Activated naive CD4-positive, alpha-beta T cell treated with anti-CD3 and anti-CD28 coated beads, Interleukin-2, amount 50 U/mL, for 24 hours (primary cell): ENCODE measurements at regions not wholly inside any gene's neighbourhood (a gene's known extent, or its start where the extent isn't known, plus 50 kb on each side); places are given as distances from the start of the nearest gene placed in this dataset.
"Not testable (repeated sequence)": the region's sequence is repeated elsewhere in the genome, so short reads cannot be mapped to it uniquely, and the experiment has no call there.

Experiments
- H3K27ac Mint-ChIP-seq: one replicate; pipeline ENCODE4 v1.8.0; 2021; ENCODE audit warnings: mild to moderate bottlenecking, mixed read lengths
- H3K27me3 Mint-ChIP-seq: one replicate; pipeline ENCODE4 v1.8.0; 2021; ENCODE audit warnings: mixed read lengths
- H3K36me3 Mint-ChIP-seq: one replicate; pipeline ENCODE4 v1.8.0; 2021; ENCODE audit warnings: mixed read lengths
- H3K4me1 Mint-ChIP-seq: one replicate; pipeline ENCODE4 v1.8.0; 2021; ENCODE audit warnings: mixed read lengths
- H3K4me3 Mint-ChIP-seq: one replicate; pipeline ENCODE4 v1.8.0; 2021; ENCODE audit warnings: mild to moderate bottlenecking, mixed read lengths
- H3K9me3 Mint-ChIP-seq: one replicate; pipeline ENCODE4 v1.8.0; 2021; ENCODE audit warnings: mixed read lengths

GRCh38 chr3:153911116-153911515 lies 210.1 kb upstream of the ARHGEF26 start:
- Mint-ChIP-seq H3K36me3 (no peaks in the 10 kb centered on the region), H3K27me3 (peaks cover 14% of the 10 kb centered on the region), H3K4me3 (no peak overlapping the region), H3K27ac (no peak overlapping the region), H3K9me3 (no peaks in the 10 kb centered on the region), H3K4me1 (no peaks in the 10 kb centered on the region)

GRCh38 chr3:153919773-153920172 lies 201.4 kb upstream of the ARHGEF26 start:
- Mint-ChIP-seq H3K36me3 (no peaks in the 10 kb centered on the region), H3K4me1 (no peaks in the 10 kb centered on the region), H3K9me3 (no peaks in the 10 kb centered on the region), H3K27ac (no peak overlapping the region), H3K4me3 (no peak overlapping the region), H3K27me3 (peaks cover 8% of the 10 kb centered on the region)

GRCh38 chr3:153921826-153922225 lies 199.4 kb upstream of the ARHGEF26 start:
- Mint-ChIP-seq H3K9me3 (no peaks in the 10 kb centered on the region), H3K36me3 (no peaks in the 10 kb centered on the region), H3K4me3 (no peak overlapping the region), H3K27me3 (peaks cover 2% of the 10 kb centered on the region), H3K27ac (no peak overlapping the region), H3K4me1 (no peaks in the 10 kb centered on the region)

- Mint-ChIP-seq H3K9me3 (no peaks in the 10 kb centered on the region), H3K4me1 (no peaks in the 10 kb centered on the region), H3K4me3 (no peak overlapping the region), H3K27ac (no peak overlapping the region), H3K36me3 (no peaks in the 10 kb centered on the region), H3K27me3 (peaks cover 6% of the 10 kb centered on the region)
Measured at GRCh38 chr3:153925841-153926514, 195.2 kb upstream of the ARHGEF26 start.

- H3K36me3 Mint-ChIP-seq = no peaks in the 10 kb centered on the region
- H3K27ac Mint-ChIP-seq = no peak overlapping the region
Measured at GRCh38 chr3:153927107-153927506, 194.1 kb upstream of the ARHGEF26 start.

GRCh38 chr3:153928851-153929250 lies 192.3 kb upstream of the ARHGEF26 start:
- no peaks in the 10 kb centered on the region for H3K9me3 Mint-ChIP-seq
- no peaks in the 10 kb centered on the region for H3K4me1 Mint-ChIP-seq
- peaks cover 9% of the 10 kb centered on the region for H3K27me3 Mint-ChIP-seq
- no peaks in the 10 kb centered on the region for H3K36me3 Mint-ChIP-seq
- no peak overlapping the region for H3K4me3 Mint-ChIP-seq
- H3K27ac Mint-ChIP-seq = no peak overlapping the region

More at GRCh38 chr3:153927107-153927506, 194.1 kb upstream of the ARHGEF26 start:
- Mint-ChIP-seq H3K4me1 (no peaks in the 10 kb centered on the region), H3K4me3 (no peak overlapping the region), H3K27me3 (peaks cover 7% of the 10 kb centered on the region), H3K9me3 (no peaks in the 10 kb centered on the region)

- not testable (repeated sequence) for H3K4me3 Mint-ChIP-seq, H3K36me3 Mint-ChIP-seq, H3K27ac Mint-ChIP-seq, H3K9me3 Mint-ChIP-seq, H3K27me3 Mint-ChIP-seq, H3K4me1 Mint-ChIP-seq
Measured at GRCh38 chr3:153933481-153933880, 187.7 kb upstream of the ARHGEF26 start.

- Mint-ChIP-seq H3K27ac (no peak overlapping the region), H3K4me3 (no peak overlapping the region), H3K36me3 (no peaks in the 10 kb centered on the region), H3K9me3 (peaks cover 8% of the 10 kb centered on the region), H3K4me1 (no peaks in the 10 kb centered on the region), H3K27me3 (peaks cover 9% of the 10 kb centered on the region)
Measured at GRCh38 chr3:153944084-153944483, 177.1 kb upstream of the ARHGEF26 start.

GRCh38 chr3:153951276-153951675 lies 169.9 kb upstream of the ARHGEF26 start:
- Mint-ChIP-seq H3K4me3 (no peak overlapping the region), H3K9me3 (peaks cover 6% of the 10 kb centered on the region), H3K27me3 (peaks cover 10% of the 10 kb centered on the region), H3K27ac (no peak overlapping the region), H3K4me1 (no peaks in the 10 kb centered on the region), H3K36me3 (no peaks in the 10 kb centered on the region)

- peaks cover 6% of the 10 kb centered on the region for H3K27me3 Mint-ChIP-seq
- H3K27ac Mint-ChIP-seq = no peak overlapping the region
- no peak overlapping the region for H3K4me3 Mint-ChIP-seq
- no peaks in the 10 kb centered on the region for H3K9me3 Mint-ChIP-seq
- H3K36me3 Mint-ChIP-seq = no peaks in the 10 kb centered on the region
- H3K4me1 Mint-ChIP-seq = no peaks in the 10 kb centered on the region
Measured at GRCh38 chr3:153952091-153952490, 169.1 kb upstream of the ARHGEF26 start.

- no peak overlapping the region for H3K27ac Mint-ChIP-seq
Measured at GRCh38 chr3:153956613-153957012, 164.6 kb upstream of the ARHGEF26 start.

GRCh38 chr3:153957421-153957820 lies 163.8 kb upstream of the ARHGEF26 start:
- H3K27me3 Mint-ChIP-seq = peaks cover 8% of the 10 kb centered on the region
- H3K4me1 Mint-ChIP-seq = no peaks in the 10 kb centered on the region
- no peaks in the 10 kb centered on the region for H3K36me3 Mint-ChIP-seq
- no peaks in the 10 kb centered on the region for H3K9me3 Mint-ChIP-seq
- H3K27ac Mint-ChIP-seq = no peak overlapping the region
- no peak overlapping the region for H3K4me3 Mint-ChIP-seq

More at GRCh38 chr3:153956613-153957012, 164.6 kb upstream of the ARHGEF26 start:
- H3K36me3 Mint-ChIP-seq = no peaks in the 10 kb centered on the region
- no peaks in the 10 kb centered on the region for H3K9me3 Mint-ChIP-seq
- H3K4me1 Mint-ChIP-seq = no peaks in the 10 kb centered on the region
- peaks cover 8% of the 10 kb centered on the region for H3K27me3 Mint-ChIP-seq
- no peak overlapping the region for H3K4me3 Mint-ChIP-seq

GRCh38 chr3:153958635-153959595 lies 162.3 kb upstream of the ARHGEF26 start:
- no peaks in the 10 kb centered on the region for H3K9me3 Mint-ChIP-seq
- H3K27ac Mint-ChIP-seq = no peak overlapping the region
- peaks cover 8% of the 10 kb centered on the region for H3K27me3 Mint-ChIP-seq
- H3K4me3 Mint-ChIP-seq = no peak overlapping the region
- no peaks in the 10 kb centered on the region for H3K36me3 Mint-ChIP-seq
- no peaks in the 10 kb centered on the region for H3K4me1 Mint-ChIP-seq

GRCh38 chr3:153960458-153961074 lies 160.6 kb upstream of the ARHGEF26 start:
- Mint-ChIP-seq H3K4me3 (no peak overlapping the region), H3K9me3 (no peaks in the 10 kb centered on the region), H3K4me1 (no peaks in the 10 kb centered on the region), H3K36me3 (no peaks in the 10 kb centered on the region), H3K27ac (no peak overlapping the region), H3K27me3 (peaks cover 8% of the 10 kb centered on the region)

GRCh38 chr3:153961494-153961893 lies 159.7 kb upstream of the ARHGEF26 start:
- no peak overlapping the region for H3K27ac Mint-ChIP-seq

GRCh38 chr3:153963012-153963411 lies 158.2 kb upstream of the ARHGEF26 start:
- Mint-ChIP-seq H3K27me3 (peaks cover 10% of the 10 kb centered on the region), H3K4me1 (no peaks in the 10 kb centered on the region), H3K4me3 (no peak overlapping the region), H3K9me3 (no peaks in the 10 kb centered on the region), H3K36me3 (no peaks in the 10 kb centered on the region), H3K27ac (no peak overlapping the region)

More at GRCh38 chr3:153961494-153961893, 159.7 kb upstream of the ARHGEF26 start:
- H3K4me1 Mint-ChIP-seq = no peaks in the 10 kb centered on the region
- H3K27me3 Mint-ChIP-seq = peaks cover 6% of the 10 kb centered on the region
- H3K36me3 Mint-ChIP-seq = no peaks in the 10 kb centered on the region
- H3K4me3 Mint-ChIP-seq = no peak overlapping the region
- no peaks in the 10 kb centered on the region for H3K9me3 Mint-ChIP-seq
